GM23338 (cell line): ENCODE measurements at regions not wholly inside any gene's neighbourhood (a gene's known extent, or its start where the extent isn't known, plus 50 kb on each side); places are given as distances from the start of the nearest gene placed in this dataset.
A peak's percentile ranks its signal among the peaks of the same experiment; 100 is the strongest.

Source experiments
- ATAC-seq: fragments of 200-7000 bp; cut with Tn5 transposase; 3 replicates; pipeline ENCODE4 v1.9.1; 2020
- DNase-seq: peaks from one replicate; pipeline ENCODE4 v3.0.0-alpha.2; 2015; ENCODE audit warnings: low spot score
- H2AFZ ChIP-seq: fragments of 200-600 bp; sonication (generic); 2 replicates; pipeline ENCODE4 v1.8.0; 2016; ENCODE audit warnings: antibody characterized with exemption, mild to moderate bottlenecking, moderate library complexity
- H3F3A ChIP-seq: fragments of 200-600 bp; sonication (generic); replicated peaks from 2 replicates; pipeline ENCODE4 v1.8.0; 2017; ENCODE audit warnings: antibody characterized with exemption, mixed run types, low read depth
- H3K27ac ChIP-seq: fragments of 200-600 bp; sonication (generic); 2 replicates; pipeline ENCODE4 v1.6.1; 2016; ENCODE audit warnings: low read depth
- H3K27me3 ChIP-seq: fragments of 200-600 bp; sonication (generic); 2 replicates; pipeline ENCODE4 v1.8.0; 2016; ENCODE audit warnings: mild to moderate bottlenecking, mixed run types, moderate library complexity; ENCODE audit not compliant: insufficient read depth
- H3K36me3 ChIP-seq: fragments of 200-600 bp; sonication (generic); 2 replicates; pipeline ENCODE4 v1.8.0; 2016; ENCODE audit warnings: mild to moderate bottlenecking; ENCODE audit not compliant: insufficient read depth
- H3K4me1 ChIP-seq: fragments of 200-600 bp; sonication (generic); 2 replicates; pipeline ENCODE4 v1.8.0; 2016; ENCODE audit warnings: mild to moderate bottlenecking, moderate library complexity; ENCODE audit not compliant: insufficient read depth
- H3K4me2 ChIP-seq: fragments of 200-600 bp; sonication (generic); 2 replicates; pipeline ENCODE4 v1.7.1; 2017; ENCODE audit warnings: mixed run types
- H3K4me3 ChIP-seq: fragments of 200-600 bp; sonication (generic); 2 replicates; pipeline ENCODE4 v1.6.1; 2016; ENCODE audit warnings: mixed run types
- H3K79me2 ChIP-seq: fragments of 200-600 bp; sonication (generic); replicated peaks from 2 replicates; pipeline ENCODE4 v1.8.0; 2017; ENCODE audit warnings: mild to moderate bottlenecking; ENCODE audit not compliant: insufficient read depth
- H3K9me2 ChIP-seq: fragments of 200-600 bp; sonication (generic); 2 replicates; pipeline ENCODE4 v1.8.0; 2017; ENCODE audit not compliant: insufficient read depth
- H4K20me1 ChIP-seq: fragments of 200-600 bp; sonication (generic); replicated peaks from 2 replicates; pipeline ENCODE4 v1.8.0; 2017; ENCODE audit warnings: mild to moderate bottlenecking; ENCODE audit not compliant: insufficient read depth
- H3K27ac Mint-ChIP-seq: 2 replicates; pipeline ENCODE4 v1.8.0; 2020; ENCODE audit warnings: inconsistent platforms, mild to moderate bottlenecking, moderate library complexity, mixed read lengths
- H3K27me3 Mint-ChIP-seq: 3 replicates; pipeline ENCODE4 v1.8.0; 2022; ENCODE audit warnings: low read depth, mild to moderate bottlenecking, moderate library complexity, mixed read lengths, inconsistent platforms; ENCODE audit not compliant: insufficient read depth, poor library complexity
- H3K36me3 Mint-ChIP-seq: 3 replicates; pipeline ENCODE4 v1.8.0; 2021; ENCODE audit warnings: low read depth, mild to moderate bottlenecking, inconsistent platforms, moderate library complexity, mixed read lengths
- H3K4me1 Mint-ChIP-seq: 3 replicates; pipeline ENCODE4 v1.8.0; 2020; ENCODE audit warnings: mild to moderate bottlenecking, inconsistent platforms, mixed read lengths
- H3K4me3 Mint-ChIP-seq: 3 replicates; pipeline ENCODE4 v1.8.0; 2021; ENCODE audit warnings: moderate library complexity, mild to moderate bottlenecking, inconsistent platforms, mixed read lengths
- H3K9me3 Mint-ChIP-seq: 3 replicates; pipeline ENCODE4 v1.8.0; 2020; ENCODE audit warnings: moderate library complexity, mild to moderate bottlenecking, inconsistent platforms, mixed read lengths
- EZH2phosphoT487 ChIP-seq: fragments of 200-600 bp; sonication (generic); IDR thresholded peaks from one replicate; pipeline ENCODE4 v1.8.1; 2018; ENCODE audit warnings: antibody characterized with exemption; ENCODE audit not compliant: unreplicated experiment
- NANOG ChIP-seq: IDR thresholded peaks from 2 replicates; pipeline ENCODE4 v1.6.1; 2016; ENCODE audit warnings: antibody characterized with exemption, borderline replicate concordance
- POLR2AphosphoS5 ChIP-seq: IDR thresholded peaks from 2 replicates; pipeline ENCODE4 v1.6.1; 2016; ENCODE audit warnings: antibody characterized with exemption, low read depth
- STAT1 ChIP-seq: IDR thresholded peaks from one replicate; pipeline ENCODE4 v1.6.1; 2016; ENCODE audit warnings: antibody characterized with exemption; ENCODE audit not compliant: unreplicated experiment
- ZNF114 ChIP-seq: fragments of 250-450 bp; sonication (Bioruptor Pico); IDR thresholded peaks from 2 replicates; pipeline ENCODE4 v1.5.0; 2020; ENCODE audit warnings: mild to moderate bottlenecking, moderate library complexity
- ZNF462 ChIP-seq: fragments of 250-450 bp; sonication (Bioruptor Pico); IDR thresholded peaks from 2 replicates; pipeline ENCODE4 v1.5.0; 2020; ENCODE audit warnings: mild to moderate bottlenecking, moderate library complexity
- TF ChIP-seq, protein P1 (sequence below), 2 experiments: fragments of 200-600 bp in 1 of 2; sonication (generic) in 1 of 2; conservative IDR thresholded peaks; 2 replicates each; pipeline versions ENCODE4 v1.5.1 to v1.6.1; 2016 to 2017; ENCODE audit warnings: antibody characterized with exemption in 2 of 2, low read depth in 2 of 2, mild to moderate bottlenecking in 2 of 2, moderate library complexity in 1 of 2

DNA sequence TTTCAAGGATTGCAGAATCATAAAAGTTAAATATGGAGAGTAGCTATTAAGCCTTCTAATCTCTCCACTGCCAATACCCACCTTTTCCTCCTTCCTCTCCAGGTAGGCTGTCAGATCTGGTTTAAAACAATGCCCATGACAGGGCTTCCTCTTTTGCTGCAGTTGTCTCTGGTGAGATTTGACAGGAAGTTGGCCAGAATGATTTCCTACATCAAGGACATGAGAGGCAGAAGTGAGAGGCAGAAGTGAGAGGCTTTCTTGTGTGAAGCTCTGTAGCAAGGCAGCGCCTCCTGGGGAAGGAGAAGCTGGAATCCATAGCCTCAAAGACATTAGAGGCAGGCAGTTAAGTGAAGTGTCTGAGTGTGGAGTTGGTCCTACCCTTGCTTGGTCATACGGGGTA, 385.7 kb downstream of the HRH4 start:
- TF ChIP-seq ZNF462 (CRISPR knock-in tag) (no peak), ZNF114 (CRISPR knock-in tag) (no peak), STAT1 (no peak), NANOG (no peak), POLR2AphosphoS5 (no peak), EZH2phosphoT487 (no peak)
- TF ChIP-seq, protein P1, sequence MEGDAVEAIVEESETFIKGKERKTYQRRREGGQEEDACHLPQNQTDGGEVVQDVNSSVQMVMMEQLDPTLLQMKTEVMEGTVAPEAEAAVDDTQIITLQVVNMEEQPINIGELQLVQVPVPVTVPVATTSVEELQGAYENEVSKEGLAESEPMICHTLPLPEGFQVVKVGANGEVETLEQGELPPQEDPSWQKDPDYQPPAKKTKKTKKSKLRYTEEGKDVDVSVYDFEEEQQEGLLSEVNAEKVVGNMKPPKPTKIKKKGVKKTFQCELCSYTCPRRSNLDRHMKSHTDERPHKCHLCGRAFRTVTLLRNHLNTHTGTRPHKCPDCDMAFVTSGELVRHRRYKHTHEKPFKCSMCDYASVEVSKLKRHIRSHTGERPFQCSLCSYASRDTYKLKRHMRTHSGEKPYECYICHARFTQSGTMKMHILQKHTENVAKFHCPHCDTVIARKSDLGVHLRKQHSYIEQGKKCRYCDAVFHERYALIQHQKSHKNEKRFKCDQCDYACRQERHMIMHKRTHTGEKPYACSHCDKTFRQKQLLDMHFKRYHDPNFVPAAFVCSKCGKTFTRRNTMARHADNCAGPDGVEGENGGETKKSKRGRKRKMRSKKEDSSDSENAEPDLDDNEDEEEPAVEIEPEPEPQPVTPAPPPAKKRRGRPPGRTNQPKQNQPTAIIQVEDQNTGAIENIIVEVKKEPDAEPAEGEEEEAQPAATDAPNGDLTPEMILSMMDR (conservative IDR thresholded peaks at IDR 0.05; ENCODE audit: low read depth in 2 of 2) = 0 out of 4 replicates have a peak, but pooled peaks of 1 of the 2 experiments have one; percentile 12
- no peak for ATAC-seq
- peaks cover 2% of the 10 kb centered on the region for H3K27me3 Mint-ChIP-seq

More for the DNA sequence above, 385.7 kb downstream of the HRH4 start:
- Histone ChIP-seq H3F3A (no peaks in the 10 kb centered on the region), H3K4me3 (no peak overlapping the region), H3K27me3 (no peaks in the 10 kb centered on the region), H3K27ac (no peak overlapping the region), H3K4me2 (no peak overlapping the region), H3K79me2 (no peaks in the 10 kb centered on the region), H4K20me1 (no peaks in the 10 kb centered on the region), H2AFZ (no peak overlapping the region), H3K4me1 (no peaks in the 10 kb centered on the region), H3K9me2 (no peaks in the 10 kb centered on the region), H3K36me3 (no peaks in the 10 kb centered on the region)
- no peak overlapping the region for H3K4me3 Mint-ChIP-seq
- no peaks in the 10 kb centered on the region for H3K36me3 Mint-ChIP-seq
- peaks cover 6% of the 10 kb centered on the region; the same call in 1 of the 3 replicates for H3K4me1 Mint-ChIP-seq
- H3K27ac Mint-ChIP-seq = no peak overlapping the region
- DNase-seq = no peak
- H3K9me3 Mint-ChIP-seq = no peaks in the 10 kb centered on the region
